A673 (cell line): ENCODE measurements at regions not wholly inside any gene's neighbourhood (a gene's known extent, or its start where the extent isn't known, plus 50 kb on each side); places are given as distances from the start of the nearest gene placed in this dataset.

Source experiments
- BruUV-seq: library from RNA; stranded (reverse); fragments of 400-500 nt; replicated peaks from 2 replicates; lab custom pipeline; 2021; lab: Mats Ljungman, UMichigan
- CTCF ChIA-PET: fragments of 300-600 bp; sonication (Branson Sonifier 250); formaldehyde crosslinking; loops from one replicate; lab custom pipeline; 2022; ENCODE audit warnings: antibody characterized with exemption; lab: Charles Lee
- POLR2A ChIA-PET: fragments of 300-600 bp; sonication (Branson Sonifier 250); formaldehyde crosslinking; loops from one replicate; lab custom pipeline; 2022; ENCODE audit warnings: antibody characterized with exemption; ENCODE audit not compliant: low non-redundant PET; lab: Charles Lee
- DNase-seq: peaks from one replicate; pipeline ENCODE4 v3.0.0-alpha.2; 2015; ENCODE audit warnings: low spot score
- H3K27ac ChIP-seq: fragments of 200-600 bp; sonication (generic); 2 replicates; pipeline ENCODE4 v1.5.1; 2016; ENCODE audit warnings: mixed run types, low read depth, mild to moderate bottlenecking, mixed read lengths, antibody characterized with exemption, low read length; ENCODE audit not compliant: poor library complexity, severe bottlenecking
- H3K27me3 ChIP-seq: fragments of 200-600 bp; sonication (generic); replicated peaks from 2 replicates; pipeline ENCODE4 v1.6.1; 2017; ENCODE audit warnings: mixed run types, low read depth, mild to moderate bottlenecking, mixed read lengths, antibody characterized with exemption, low read length; ENCODE audit not compliant: insufficient read depth, poor library complexity
- H3K36me3 ChIP-seq: fragments of 200-600 bp; sonication (generic); 2 replicates; pipeline ENCODE4 v1.6.1; 2016; ENCODE audit warnings: mixed run types, mild to moderate bottlenecking, mixed read lengths, antibody characterized with exemption, low read length; ENCODE audit not compliant: insufficient read depth, poor library complexity, severe bottlenecking
- H3K4me1 ChIP-seq: fragments of 200-600 bp; sonication (generic); 2 replicates; pipeline ENCODE4 v1.6.1; 2017; ENCODE audit warnings: mixed run types, mild to moderate bottlenecking, mixed read lengths, antibody characterized with exemption, low read length; ENCODE audit not compliant: insufficient read depth, poor library complexity, severe bottlenecking
- H3K4me3 ChIP-seq: fragments of 200-600 bp; sonication (generic); 2 replicates; pipeline ENCODE4 v1.5.1; 2016; ENCODE audit warnings: low read depth, mixed run types, mild to moderate bottlenecking, mixed read lengths, low read length; ENCODE audit not compliant: poor library complexity, severe bottlenecking
- H3K9me3 ChIP-seq: fragments of 200-600 bp; sonication (generic); 2 replicates; pipeline ENCODE4 v1.6.1; 2016; ENCODE audit warnings: mixed run types, low read depth, mild to moderate bottlenecking, mixed read lengths, antibody characterized with exemption, low read length; ENCODE audit not compliant: poor library complexity, severe bottlenecking
- EZH2 ChIP-seq: fragments of 200-600 bp; sonication (generic); IDR thresholded peaks from 2 replicates; pipeline ENCODE4 v1.6.1; 2017; ENCODE audit warnings: borderline replicate concordance, low read depth, mild to moderate bottlenecking, mixed read lengths, antibody characterized with exemption, low read length; ENCODE audit not compliant: poor library complexity, severe bottlenecking
- intact Hi-C: fragments of 100-400 bp; cut with micrococcal nuclease; formaldehyde crosslinking; loops from one replicate; pipeline ENCODE4 v1.10.0; 2022; ENCODE audit not compliant: unreplicated experiment
- TF ChIP-seq, protein P1 (sequence below): fragments of 300-800, 200-600 bp; sonication (generic); conservative IDR thresholded peaks from 2 replicates; pipeline ENCODE4 v1.5.1; 2017; ENCODE audit warnings: low read depth, mild to moderate bottlenecking, antibody characterized with exemption, low read length, moderate library complexity, mixed read lengths

DNA sequence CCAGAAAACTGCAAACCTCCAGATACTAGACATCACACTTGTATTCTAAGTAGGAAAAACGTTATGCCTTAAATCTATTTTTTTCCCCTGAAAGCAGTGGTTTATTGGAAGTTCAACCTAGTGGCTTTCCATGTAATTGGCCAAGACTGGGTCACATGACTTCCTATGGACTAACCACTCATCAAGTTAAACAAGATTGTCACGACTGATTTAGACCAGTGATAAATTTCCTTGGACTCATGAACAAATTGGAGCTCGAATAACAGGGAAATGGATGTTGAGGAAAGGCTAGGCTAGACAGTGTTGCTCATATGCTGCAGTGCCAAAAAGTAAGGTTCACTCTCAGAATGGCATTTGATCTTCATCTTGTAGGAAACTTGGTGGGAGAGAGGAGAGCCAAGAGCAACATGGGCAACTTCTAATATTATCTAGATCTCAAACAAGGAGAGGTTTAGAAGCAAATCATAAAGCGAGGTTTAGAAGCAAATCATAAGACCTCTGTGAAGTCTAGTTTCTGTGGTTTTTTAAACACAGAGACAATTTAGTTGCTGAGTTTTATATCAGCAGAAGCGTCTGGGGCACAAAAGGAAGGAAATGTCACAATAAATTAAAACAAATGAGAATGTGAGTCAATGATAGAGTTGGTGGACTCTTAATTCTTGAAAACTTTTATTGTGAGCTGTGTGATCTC lies 165.6 kb upstream of the BOD1L1 start:
- ChIA-PET POLR2A (no interaction called here), CTCF (no interaction called here)
- DNase-seq = no peak
- H3K4me3 ChIP-seq = no peak overlapping the region
- no TSS peak for BruUV-seq
- no peaks in the 10 kb centered on the region for H3K27me3 ChIP-seq
- no peaks in the 10 kb centered on the region for H3K4me1 ChIP-seq
- H3K27ac ChIP-seq = no peak overlapping the region
- TF ChIP-seq, protein P1, sequence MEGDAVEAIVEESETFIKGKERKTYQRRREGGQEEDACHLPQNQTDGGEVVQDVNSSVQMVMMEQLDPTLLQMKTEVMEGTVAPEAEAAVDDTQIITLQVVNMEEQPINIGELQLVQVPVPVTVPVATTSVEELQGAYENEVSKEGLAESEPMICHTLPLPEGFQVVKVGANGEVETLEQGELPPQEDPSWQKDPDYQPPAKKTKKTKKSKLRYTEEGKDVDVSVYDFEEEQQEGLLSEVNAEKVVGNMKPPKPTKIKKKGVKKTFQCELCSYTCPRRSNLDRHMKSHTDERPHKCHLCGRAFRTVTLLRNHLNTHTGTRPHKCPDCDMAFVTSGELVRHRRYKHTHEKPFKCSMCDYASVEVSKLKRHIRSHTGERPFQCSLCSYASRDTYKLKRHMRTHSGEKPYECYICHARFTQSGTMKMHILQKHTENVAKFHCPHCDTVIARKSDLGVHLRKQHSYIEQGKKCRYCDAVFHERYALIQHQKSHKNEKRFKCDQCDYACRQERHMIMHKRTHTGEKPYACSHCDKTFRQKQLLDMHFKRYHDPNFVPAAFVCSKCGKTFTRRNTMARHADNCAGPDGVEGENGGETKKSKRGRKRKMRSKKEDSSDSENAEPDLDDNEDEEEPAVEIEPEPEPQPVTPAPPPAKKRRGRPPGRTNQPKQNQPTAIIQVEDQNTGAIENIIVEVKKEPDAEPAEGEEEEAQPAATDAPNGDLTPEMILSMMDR = no peak
- TF ChIP-seq EZH2 = no peak
- H3K9me3 ChIP-seq = no peaks in the 10 kb centered on the region
- H3K36me3 ChIP-seq = no peaks in the 10 kb centered on the region
- intact Hi-C loops = no loop called here

DNA sequence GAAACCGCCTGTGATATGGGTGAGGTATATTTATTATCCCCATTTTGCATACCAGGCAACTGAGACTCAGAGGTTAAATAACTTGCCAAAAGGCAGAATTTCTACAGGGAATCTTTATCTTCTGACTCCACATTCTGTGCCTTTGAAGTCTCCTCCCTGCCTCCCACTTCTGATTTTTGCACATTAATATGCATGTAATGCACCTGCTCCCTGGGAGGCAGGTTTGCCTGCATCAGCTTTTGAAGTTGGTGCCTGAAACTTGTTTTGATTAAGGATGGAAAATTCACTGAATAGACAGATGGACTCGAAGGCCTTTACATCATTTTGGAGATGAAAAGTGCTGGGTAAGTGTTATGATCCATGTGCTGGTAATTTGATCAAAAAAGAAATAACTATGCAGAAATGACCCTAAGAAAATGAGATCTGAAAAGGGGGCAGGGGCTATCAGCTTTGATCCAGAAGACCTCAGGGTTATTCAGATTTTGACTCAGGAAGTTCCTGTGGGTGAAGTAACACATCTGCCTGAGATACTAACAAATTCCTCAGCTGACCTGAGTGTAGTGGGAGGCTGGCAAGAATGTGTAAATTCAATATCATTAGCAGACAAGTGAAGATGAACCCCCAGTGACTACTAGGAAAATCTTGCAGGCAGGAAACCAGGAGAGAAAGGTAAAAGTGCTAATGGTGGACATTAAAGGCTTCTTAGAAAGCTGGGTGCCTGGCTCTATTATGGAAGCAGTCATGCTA lies 167.5 kb upstream of the BOD1L1 start:
- Histone ChIP-seq H3K27ac (no peak overlapping the region), H3K27me3 (no peaks in the 10 kb centered on the region), H3K36me3 (no peaks in the 10 kb centered on the region), H3K4me1 (no peaks in the 10 kb centered on the region), H3K9me3 (no peaks in the 10 kb centered on the region), H3K4me3 (no peak overlapping the region)
- DNase-seq = no peak
- POLR2A ChIA-PET = no interaction called here
- intact Hi-C loops = no loop called here
- TF ChIP-seq, protein P1 = no peak
- no peak for TF ChIP-seq EZH2
- BruUV-seq = no TSS peak
- CTCF ChIA-PET = no interaction called here

DNA sequence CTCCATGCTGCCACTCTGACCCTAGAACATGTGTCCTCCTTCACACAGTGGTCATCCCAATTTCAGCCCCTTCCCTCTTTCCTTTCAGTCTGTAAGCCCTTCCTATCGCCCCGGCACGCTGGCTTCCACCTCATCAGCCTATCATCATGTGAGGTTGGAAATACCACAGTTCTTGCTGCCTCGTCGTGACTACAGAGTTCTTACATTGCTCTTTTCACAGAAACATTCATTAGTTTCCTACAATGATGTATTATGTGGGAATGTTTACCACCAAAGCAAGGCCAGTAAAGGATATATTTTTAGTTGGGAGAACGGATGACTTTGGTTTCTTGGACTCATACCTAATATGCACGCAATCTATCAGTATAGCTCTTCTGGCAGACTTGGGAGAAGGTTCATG lies 169.5 kb upstream of the BOD1L1 start:
- no TSS peak for BruUV-seq
- ChIA-PET POLR2A (no interaction called here), CTCF (no interaction called here)

More for the DNA sequence above, 169.5 kb upstream of the BOD1L1 start:
- no peaks in the 10 kb centered on the region for H3K9me3 ChIP-seq
- no peak overlapping the region for H3K27ac ChIP-seq
- DNase-seq = no peak
- H3K36me3 ChIP-seq = no peaks in the 10 kb centered on the region
- H3K4me3 ChIP-seq = no peak overlapping the region
- intact Hi-C loops = no loop called here
- no peak for TF ChIP-seq EZH2
- TF ChIP-seq, protein P1 = no peak
- no peaks in the 10 kb centered on the region for H3K4me1 ChIP-seq
- H3K27me3 ChIP-seq = no peaks in the 10 kb centered on the region
